NCI-H1436 treated with DMSO at 0.1 percent for 48 hours (cell line): ENCODE measurements at regions not wholly inside any gene's neighbourhood (a gene's known extent, or its start where the extent isn't known, plus 50 kb on each side); places are given as distances from the start of the nearest gene placed in this dataset.
"Not testable (repeated sequence)": the region's sequence is repeated elsewhere in the genome, so short reads cannot be mapped to it uniquely, and the experiment has no call there.

Experiments used
- DNase-seq: peaks from one replicate; lab custom pipeline; 2025; lab: John Stamatoyannopoulos, UW

- no peak for DNase-seq
Observed at GRCh38 chr11:81979448-81979847, 754.2 kb downstream of the FAM181B start.

- DNase-seq = no peak
Observed at GRCh38 chr11:81975261-81975900, 758.3 kb downstream of the FAM181B start.

GRCh38 chr11:81970886-81971285 lies 762.8 kb downstream of the FAM181B start:
- no peak for DNase-seq

- DNase-seq = no peak
Observed at GRCh38 chr11:81967242-81967641, 766.4 kb downstream of the FAM181B start.

GRCh38 chr11:81966340-81966739 lies 767.3 kb downstream of the FAM181B start:
- no peak for DNase-seq

- no peak for DNase-seq
Observed at GRCh38 chr11:81963018-81963417, 770.6 kb downstream of the FAM181B start.

- DNase-seq = no peak
Observed at GRCh38 chr11:81960443-81960842, 773.2 kb downstream of the FAM181B start.

- no peak for DNase-seq
Observed at GRCh38 chr11:81959341-81959740, 774.3 kb downstream of the FAM181B start.

- DNase-seq = not testable (repeated sequence)
Observed at GRCh38 chr11:81954301-81954700, 779.4 kb downstream of the FAM181B start.

GRCh38 chr11:81946831-81947230 lies 786.8 kb downstream of the FAM181B start:
- DNase-seq = no peak

GRCh38 chr11:81942646-81943045 lies 791.0 kb downstream of the FAM181B start:
- DNase-seq = no peak

GRCh38 chr11:81941998-81942397 lies 791.7 kb downstream of the FAM181B start:
- no peak for DNase-seq

- DNase-seq = no peak
Observed at GRCh38 chr11:81932303-81932702, 801.4 kb downstream of the FAM181B start.

GRCh38 chr11:81920205-81920604 lies 813.5 kb downstream of the FAM181B start:
- DNase-seq = no peak

- DNase-seq = no peak
Observed at GRCh38 chr11:81916451-81916850, 817.2 kb downstream of the FAM181B start.

GRCh38 chr11:81915045-81915444 lies 818.6 kb downstream of the FAM181B start:
- no peak for DNase-seq

- DNase-seq = no peak
Observed at GRCh38 chr11:81913793-81914192, 819.9 kb downstream of the FAM181B start.

GRCh38 chr11:81907996-81908395 lies 825.7 kb downstream of the FAM181B start:
- no peak for DNase-seq

GRCh38 chr11:81899156-81899555 lies 834.5 kb downstream of the FAM181B start:
- no peak for DNase-seq

- no peak for DNase-seq
Observed at GRCh38 chr11:81897639-81898038, 836.0 kb downstream of the FAM181B start.

GRCh38 chr11:81895258-81895657 lies 838.4 kb downstream of the FAM181B start:
- no peak for DNase-seq

- DNase-seq = no peak
Observed at GRCh38 chr11:81892770-81893635, 840.7 kb downstream of the FAM181B start.

GRCh38 chr11:81888391-81888790 lies 845.3 kb downstream of the FAM181B start:
- DNase-seq = no peak
